GM21528 (cell line): ENCODE measurements at regions not wholly inside any gene's neighbourhood (a gene's known extent, or its start where the extent isn't known, plus 50 kb on each side); places are given as distances from the start of the nearest gene placed in this dataset.
"Not testable (repeated sequence)": the region's sequence is repeated elsewhere in the genome, so short reads cannot be mapped to it uniquely, and the experiment has no call there.

ENCODE experiments used
- ATAC-seq: cut with Tn5 transposase; IDR thresholded peaks from one replicate; pipeline ENCODE4 v1.9.1; 2021; ENCODE audit warnings: mild to moderate bottlenecking, moderate library complexity; ENCODE audit not compliant: unreplicated experiment, low FRiP score

DNA sequence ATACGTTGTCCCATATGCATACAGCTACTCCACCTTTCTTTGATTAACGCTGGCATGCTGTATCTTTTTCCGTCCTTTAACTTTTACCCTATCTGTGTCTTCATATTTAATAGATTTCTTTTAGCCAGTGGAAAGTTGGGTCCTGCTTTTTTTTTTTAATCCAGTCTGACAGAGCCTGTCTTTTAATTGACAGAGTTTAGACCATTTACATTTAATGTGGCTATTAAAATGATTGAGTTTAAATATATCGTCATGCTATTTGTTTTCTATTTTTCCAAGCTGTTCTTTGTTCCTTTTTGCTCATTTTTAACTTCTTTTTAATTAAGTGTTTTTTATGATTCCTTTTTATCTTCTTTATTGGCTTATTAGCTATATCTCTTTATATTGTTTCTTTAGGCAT, 217.6 kb upstream of the NEBL start:
- ATAC-seq, result no peak

GRCh38 chr10:21110358-21110757, 213.2 kb upstream of the NEBL start:
- ATAC-seq, result no peak

GRCh38 chr10:21106931-21107330, 209.8 kb upstream of the NEBL start:
- not testable (repeated sequence) for ATAC-seq

DNA sequence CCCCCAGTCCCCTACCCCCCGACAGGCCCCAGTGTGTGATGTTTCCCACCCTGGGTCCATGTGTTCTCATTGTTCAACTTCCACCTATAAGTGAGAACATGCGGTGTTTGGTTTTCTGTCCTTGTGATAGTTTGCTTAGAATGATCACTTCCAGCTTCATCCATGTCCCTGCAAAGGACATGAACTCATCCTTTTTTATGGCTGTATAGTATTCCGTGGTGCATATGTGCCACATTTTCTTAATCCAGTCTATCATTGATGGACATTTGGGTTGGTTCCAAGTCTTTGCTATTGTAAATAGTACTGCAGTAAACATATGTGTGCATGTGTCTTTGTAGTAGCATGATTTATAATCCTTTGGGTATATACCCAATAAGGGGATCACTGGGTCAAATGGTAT, 208.2 kb upstream of the NEBL start:
- ATAC-seq, result not testable (repeated sequence)

DNA sequence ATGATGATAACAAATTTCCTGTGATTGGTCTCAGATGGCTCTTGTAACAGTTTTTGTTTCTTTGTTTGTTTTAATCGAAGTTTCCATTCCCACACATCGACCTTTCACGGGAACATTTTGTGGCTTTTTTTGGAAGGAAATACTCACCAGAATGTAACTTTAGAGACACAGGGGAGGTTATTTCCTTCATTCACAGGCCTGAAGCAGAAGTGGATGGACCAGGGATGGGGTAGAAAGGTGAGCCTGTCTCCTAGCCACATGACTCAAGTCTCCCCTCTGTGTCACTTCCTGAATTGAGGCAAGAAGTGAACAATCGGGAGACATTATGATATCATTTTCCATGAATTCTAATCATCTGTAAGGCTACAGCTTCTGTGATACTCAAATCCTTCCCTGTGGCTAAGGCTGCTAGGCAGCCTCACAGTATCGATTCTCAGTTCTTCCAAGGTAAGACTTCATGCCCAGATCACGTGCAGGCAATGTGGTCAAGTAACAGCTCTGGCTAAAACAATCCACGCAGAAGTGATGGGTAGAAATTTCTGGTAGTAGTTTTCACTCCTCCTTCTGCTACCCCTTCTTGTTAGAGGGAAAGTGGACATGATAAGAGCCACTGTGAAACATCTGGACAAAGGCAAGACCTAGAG, 203.9 kb upstream of the NEBL start:
- no peak for ATAC-seq

DNA sequence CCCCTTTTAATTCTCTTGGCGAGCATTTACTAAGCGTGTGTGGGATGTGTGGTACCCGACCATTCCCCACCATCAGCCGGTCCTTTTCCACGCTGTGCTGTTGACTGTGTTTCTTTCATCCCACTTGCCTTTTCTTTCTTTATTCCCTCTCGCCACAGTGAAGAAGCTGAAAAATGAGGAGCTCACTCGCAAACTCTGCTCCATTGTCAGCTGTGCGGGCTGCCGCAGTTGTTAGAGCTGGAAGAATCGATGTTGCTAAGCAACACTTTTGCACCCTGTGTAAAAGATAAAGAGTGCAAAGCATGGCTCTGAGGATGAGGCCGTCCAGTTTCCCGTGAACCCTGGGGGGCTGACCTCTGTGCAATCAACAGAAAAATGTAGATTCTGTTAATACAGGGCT, 203.1 kb upstream of the NEBL start:
- no peak for ATAC-seq

DNA sequence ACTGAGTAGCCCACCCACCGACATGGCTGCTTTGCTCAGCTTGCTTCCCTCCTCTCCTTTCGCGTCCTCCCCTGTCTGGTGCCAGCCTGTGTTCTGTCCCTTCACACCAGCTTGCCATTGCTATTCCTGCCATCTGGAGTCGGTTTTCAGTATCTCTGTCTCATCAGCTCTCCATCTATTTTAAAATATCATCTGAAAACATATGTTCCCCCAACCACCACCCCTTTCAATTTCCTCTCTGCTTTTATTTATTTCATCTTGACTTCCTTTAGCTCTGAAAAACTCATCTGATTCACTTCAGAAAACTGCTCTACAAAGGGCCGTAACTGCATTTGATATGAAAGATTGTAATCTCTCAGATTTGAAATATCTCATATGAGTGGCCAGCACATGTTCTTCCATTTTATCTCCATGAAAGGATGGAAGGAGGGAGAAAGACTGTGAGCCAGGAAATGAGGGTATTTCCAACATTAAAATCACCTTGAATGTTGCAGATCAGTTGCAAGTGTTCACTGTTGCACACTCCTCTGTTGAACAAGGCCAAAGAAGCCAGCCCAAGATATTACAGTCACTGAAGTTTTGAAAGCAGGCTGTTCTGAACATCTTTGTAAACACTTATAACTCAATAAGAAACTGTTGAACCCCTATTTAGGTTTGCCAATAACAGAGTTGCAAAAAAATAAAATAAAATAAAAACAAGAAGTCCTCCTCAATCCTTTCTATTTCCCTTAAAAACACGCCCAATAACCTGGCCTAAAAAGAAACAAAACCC, 202.4 kb upstream of the NEBL start:
- no peak for ATAC-seq

GRCh38 chr10:21097926-21098355, 200.8 kb upstream of the NEBL start:
- no peak for ATAC-seq

- no peak for ATAC-seq
These were observed 198.5 kb upstream of the NEBL start for GRCh38 chr10:21095494-21096055.

DNA sequence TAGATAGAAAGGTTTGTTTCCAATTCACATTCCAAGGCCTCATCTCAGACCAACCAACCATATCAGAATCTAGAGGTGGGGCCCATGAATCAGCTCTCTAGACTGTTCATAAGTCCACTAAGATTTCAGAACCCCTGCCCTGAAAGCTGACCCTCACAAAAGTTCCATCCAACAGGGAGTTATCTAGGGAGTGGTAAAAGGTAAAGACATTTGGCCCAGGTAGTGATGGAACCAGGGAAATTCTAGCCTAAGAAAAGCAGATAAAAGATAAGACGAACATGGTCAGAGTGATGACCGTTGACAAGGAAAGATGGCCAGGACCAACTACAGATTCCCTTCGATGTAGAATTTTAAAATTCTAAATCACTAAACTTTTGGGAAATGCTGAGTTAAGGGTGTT, 198.0 kb upstream of the NEBL start:
- no peak for ATAC-seq

- no peak for ATAC-seq
These were observed 195.8 kb upstream of the NEBL start for GRCh38 chr10:21092683-21093524.

- no peak for ATAC-seq
These were observed 193.5 kb upstream of the NEBL start for GRCh38 chr10:21090609-21091082.

DNA sequence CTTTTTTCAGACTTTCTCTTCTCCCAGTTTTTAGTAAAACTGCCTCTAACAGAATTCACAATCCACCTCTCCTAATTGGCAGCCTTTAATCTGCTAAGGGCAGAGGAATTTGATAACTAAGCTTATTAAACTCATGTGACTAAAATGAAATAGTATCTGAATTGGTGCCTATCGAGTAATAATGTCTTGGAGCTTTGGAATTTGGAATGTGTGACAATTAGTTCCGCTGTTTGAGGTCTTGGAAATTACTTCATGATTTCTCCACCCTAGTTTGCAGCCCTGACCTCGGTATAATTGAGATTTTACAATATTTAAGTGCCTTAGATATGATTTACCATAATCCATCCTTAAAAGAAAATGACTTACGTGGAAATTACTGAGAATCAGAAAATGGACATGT, 190.4 kb upstream of the NEBL start:
- no peak for ATAC-seq

DNA sequence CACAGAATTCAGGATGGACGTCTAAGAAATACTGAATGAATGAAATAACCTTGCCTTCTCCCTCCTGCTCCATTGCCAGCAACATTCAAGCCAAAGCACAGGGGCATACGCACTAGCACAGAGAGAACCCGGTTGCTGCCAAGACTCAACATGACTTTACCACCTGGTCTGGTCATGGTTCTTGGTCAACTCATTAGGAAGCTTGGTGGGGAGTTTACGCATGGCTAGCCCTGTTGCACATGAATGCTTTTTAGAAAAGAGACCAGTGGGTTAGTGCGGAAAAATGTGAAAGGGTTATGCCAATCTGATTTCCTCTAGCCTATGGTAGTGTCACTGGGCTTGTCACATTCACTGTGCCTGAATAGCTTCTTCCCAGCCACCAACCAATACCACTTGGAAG, 187.6 kb upstream of the NEBL start:
- no peak for ATAC-seq

DNA sequence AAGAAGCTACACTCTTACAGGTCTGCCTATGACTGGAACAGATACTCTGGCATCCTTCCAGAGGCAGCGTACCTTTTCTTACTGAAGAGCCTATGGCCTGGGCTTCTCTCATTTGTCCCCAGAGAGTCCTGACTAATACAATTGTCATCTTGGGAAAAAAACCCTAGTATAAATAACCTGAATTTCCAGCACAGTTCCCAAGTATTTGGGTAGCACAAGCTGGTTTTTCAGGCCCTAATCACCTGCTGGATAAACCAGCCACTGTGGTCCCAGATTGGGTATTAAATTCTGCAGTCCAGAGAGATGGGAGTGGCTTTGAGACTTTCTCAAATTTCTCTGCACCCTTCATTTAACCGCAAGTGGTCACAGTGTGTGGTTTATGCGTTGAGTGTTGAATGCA, 186.8 kb upstream of the NEBL start:
- no peak for ATAC-seq

DNA sequence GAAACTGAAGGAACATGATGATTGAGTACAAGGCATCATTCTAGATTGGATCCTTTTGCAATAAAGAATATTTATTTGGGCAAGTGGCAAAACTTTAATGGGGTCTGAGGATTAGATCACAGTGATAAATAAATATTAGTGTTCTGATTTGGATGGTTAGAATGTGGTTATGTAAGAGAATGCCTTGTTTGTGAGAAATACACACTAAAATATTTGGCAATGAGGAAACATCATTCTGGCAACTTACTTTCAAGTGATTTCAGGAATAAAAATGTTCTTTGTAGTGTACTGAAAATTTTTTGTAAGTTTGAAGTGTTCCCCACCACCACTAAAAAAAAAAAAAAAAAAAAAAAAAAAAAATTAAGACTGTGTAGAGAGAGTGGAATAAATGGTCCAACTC, 185.1 kb upstream of the NEBL start:
- no peak for ATAC-seq

DNA sequence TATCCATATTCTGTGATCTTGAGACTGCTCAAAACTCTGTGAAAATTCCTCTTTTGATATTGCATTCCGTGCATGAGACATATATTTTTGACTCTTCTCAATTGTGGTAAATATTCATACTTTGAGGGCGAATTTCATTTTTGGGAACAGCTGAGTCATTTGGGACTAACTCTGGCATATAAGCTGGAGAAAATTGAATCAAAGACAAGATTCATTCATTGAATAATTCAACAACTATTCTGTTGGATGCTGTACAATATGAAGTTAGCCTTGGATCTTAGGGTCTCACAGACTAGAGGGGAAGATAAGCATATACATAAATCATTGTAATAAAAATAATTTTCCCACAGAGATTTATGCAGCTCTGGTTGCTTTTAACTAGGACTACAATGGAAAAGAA, 183.2 kb upstream of the NEBL start:
- ATAC-seq, result no peak

DNA sequence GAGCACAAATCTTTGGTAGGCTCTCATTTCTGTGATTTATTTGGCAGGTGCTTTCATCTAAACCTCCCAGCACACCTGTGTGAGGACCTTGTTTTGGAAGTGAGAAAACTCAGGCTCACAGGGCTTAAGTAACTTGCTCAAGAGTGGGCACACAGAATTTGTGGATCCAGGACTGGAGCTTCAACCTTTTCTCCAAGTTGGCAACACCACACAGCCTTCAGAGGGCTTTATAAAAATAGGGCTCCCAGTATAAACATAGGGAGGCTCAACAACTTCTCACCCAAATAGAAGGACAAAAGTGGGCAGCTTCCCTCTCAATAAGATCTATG, 182.2 kb upstream of the NEBL start:
- no peak for ATAC-seq

GRCh38 chr10:21078410-21079329, 181.6 kb upstream of the NEBL start:
- ATAC-seq, result no peak

- no peak for ATAC-seq
These were observed 180.6 kb upstream of the NEBL start for GRCh38 chr10:21077681-21078080.
